CD4-positive, alpha-beta T cell treated with Interleukin-10 for 1 hour (primary cell): ENCODE measurements at regions not wholly inside any gene's neighbourhood (a gene's known extent, or its start where the extent isn't known, plus 50 kb on each side); places are given as distances from the start of the nearest gene placed in this dataset.

Experiments used
- DNase-seq: peaks from one replicate; pipeline ENCODE4 v3.0.0-alpha.2; 2020

DNA sequence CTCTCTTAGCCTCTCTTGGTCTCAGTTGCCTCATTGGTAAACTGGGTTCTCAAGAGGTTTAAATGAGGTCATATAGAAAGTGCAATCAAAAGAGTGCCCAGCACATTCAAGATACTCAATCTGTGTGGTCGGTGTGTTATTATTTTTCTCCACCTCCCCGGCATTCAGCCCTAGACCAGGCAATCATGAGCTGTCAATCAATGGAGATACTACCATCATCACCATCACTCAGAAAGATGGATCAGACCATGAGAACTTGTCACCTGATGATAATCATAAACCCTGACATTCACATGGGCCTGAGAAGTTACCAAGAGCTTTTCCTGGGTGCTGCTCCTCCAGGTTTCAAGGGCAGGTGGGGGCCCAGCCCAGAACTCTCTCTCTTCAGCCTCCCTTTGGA is 166.1 kb downstream of the MN1 start:
- no peak for DNase-seq

- DNase-seq: no peak
Observed at GRCh38 chr22:27635852-27636251, 165.7 kb downstream of the MN1 start.

DNA sequence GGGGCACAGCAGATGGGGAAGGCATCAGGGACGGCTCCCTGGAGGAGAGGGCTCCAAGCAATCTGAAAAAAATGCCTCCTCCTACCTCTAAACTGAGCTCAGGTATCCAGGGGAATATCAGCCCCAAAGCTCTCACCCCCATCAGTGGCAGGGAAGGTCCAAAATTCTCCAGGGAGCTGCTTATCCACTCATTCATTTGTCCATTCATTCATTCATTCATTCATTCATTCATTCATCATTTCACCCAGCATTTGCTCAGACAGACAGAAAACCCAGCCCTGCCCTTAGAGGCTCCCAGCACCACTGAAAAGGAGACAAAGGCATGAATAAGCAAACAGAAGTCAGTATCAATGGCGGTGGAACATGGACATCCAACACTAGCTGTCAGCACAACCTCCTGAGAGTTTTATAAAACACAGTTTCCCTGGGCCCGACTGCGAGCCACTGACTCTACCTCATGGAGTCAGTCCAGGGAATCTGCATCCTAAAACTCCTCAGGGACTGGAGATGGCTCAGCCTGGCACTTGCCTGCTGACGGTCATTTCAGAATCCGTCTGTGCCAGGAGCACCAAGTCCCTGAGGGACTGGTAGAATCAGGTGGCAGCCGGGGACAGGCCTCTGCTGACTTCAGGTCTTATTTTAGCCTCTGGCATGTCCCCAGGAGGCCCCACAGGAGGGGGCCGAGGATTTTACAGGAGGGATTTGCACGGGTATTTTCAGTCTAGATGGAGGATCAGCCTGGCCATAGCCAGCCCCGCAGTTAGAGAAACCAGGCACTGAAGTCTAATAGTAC is 164.6 kb downstream of the MN1 start:
- no peak for DNase-seq

DNA sequence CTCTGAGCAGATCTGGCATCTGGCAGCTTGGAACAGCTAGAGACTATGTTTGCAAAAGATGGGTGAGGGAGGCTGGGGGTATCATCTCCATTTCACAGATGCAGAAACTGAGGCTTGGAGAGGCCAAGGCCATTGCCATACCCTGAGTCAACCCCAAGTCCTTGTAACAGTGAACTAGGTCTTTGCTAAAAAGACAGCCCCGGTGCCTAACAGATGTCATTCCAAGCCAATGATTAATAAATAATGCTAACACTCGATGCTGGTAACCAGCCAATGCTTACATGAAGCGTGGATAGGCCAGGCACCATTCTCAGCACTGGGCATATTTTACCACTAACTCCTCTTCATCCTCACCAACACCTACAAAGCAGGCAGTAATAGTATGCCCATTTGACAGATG is 164.0 kb downstream of the MN1 start:
- DNase-seq: no peak

DNA sequence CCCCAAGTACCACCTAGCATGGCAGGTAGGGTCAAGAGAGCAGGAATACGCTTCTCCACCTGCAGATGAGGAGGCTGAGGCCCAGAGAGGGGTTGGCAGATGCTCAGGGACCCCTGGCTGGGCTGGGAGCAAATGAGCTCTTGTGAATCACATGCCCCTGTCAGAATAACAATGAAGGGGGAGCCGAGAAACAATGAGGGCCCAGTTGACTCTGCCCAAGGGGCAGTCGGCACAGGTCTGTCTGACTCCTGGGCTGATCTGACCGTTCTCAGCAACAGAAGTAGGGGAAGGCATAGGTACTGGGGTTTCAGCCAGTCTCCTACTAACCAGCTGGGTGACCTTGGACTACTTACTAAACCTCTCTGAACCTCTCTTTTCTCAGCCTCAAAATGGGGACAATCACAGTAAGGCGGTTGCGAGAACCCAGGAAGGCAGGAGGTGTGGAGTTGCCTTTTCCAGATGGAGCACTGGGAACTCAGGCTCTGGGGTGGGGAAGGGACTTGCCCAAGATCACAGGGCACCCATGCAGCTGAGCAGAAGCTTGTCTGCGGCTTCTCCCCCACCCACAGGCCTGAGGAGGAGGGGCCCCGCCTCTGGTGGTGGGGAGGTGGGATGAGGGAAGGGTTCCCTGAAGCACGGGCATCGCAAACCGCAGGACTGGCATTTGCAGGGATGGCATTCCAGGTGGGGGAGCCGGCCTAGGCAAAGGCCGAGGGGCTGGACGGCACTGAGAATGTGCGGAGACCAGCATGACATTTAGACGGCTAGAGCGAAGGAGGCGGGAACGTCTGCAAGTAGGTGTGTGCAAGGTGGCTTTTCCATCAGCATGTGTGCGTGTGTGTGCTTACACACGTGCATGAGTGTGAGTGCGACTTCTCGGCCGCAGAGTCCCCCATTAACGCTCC is 163.0 kb downstream of the MN1 start:
- DNase-seq: no peak

DNA sequence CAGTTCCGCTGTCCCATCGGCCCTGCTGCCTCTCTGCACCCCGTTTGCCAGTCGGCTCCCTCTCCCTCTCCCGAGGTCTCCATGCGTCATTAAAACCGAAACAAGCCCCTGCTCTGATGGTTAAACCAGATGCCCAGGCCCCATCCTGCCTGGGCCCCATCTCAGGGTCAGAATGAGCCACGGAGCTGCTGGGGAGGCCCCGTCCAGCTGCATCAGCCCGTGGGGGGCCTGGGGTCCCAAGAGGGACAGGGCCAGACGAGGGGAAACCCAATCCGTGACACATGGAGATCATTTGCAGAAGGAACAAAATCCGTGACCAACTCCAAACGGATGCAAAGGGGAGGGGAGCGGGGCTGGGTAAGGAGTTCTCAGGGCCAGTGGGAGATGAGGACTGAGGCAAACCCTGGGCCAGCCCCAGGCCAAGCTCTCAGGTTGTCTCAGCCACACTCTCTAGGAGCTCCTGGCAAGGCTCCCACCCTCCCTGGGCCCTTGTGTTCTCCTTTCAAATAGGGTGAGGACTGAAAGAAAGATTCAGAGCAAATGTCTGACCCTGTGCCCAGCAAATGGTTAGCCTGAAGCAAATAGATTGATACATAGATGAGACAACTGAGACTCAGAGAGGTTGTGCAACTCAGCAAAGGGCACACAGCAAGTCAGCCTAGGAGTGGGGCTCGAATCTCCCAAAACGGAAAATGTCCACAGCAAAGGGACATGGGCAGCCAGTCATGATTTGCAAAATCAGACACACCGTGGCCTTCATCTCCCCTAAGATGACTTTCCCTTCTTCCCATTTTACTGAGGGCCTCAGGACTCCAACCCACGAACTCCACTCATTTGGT is 162.1 kb downstream of the MN1 start:
- no peak for DNase-seq

DNA sequence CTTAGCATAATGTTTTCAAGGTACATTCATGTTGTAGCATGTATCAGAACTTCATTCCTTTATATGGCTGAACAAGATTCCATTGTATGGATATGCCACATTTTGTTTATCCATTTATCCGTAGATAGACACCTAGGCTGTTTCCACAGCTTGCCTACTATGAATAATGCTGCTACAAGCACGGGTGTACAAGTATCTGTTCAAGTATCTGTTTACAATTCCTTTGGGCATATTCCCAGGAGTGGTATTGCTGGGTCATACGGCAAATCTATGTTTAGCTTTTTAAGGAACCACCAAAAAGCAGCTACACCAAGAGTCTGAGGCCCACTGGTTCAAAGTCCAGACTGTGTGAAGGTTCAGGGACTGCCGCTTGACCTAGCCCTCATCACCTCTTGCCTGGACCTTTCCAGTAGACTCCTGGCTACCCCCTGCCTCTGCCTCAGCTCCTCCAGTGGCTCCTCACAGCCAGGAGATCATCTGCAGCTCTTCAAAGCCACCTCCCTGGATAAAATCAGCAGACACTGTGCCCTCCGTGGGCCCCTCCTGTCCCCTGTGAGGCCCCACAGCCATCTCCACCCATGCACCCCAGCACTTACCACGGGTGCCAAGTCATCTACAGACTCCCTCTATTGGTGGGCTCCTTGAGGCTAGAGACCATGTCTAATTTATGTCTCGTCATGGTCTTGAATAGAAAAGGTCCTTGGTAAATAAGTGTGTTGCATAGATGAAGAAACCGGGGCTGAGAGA is 160.3 kb downstream of the MN1 start:
- no peak for DNase-seq

GRCh38 chr22:27642104-27642800 is 159.3 kb downstream of the MN1 start:
- no peak for DNase-seq

DNA sequence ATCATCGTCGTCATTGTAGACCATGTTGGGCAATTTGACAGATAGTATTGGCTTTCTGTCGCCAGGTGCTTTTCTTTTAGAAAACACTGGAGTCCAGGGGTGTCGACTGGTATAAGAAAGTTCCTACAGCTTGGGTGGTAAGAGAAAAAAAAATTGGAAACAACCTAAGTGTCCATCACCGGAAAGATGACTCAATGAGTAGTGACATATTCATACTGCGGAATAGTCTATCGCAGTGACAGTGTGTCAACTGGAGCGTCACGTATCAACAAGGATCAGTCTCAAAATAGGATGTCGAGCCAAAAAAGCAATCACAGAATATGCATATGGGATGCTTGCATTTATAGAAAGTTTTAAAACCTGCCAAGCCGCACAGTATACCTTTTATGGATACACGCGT is 157.6 kb downstream of the MN1 start:
- no peak for DNase-seq

DNA sequence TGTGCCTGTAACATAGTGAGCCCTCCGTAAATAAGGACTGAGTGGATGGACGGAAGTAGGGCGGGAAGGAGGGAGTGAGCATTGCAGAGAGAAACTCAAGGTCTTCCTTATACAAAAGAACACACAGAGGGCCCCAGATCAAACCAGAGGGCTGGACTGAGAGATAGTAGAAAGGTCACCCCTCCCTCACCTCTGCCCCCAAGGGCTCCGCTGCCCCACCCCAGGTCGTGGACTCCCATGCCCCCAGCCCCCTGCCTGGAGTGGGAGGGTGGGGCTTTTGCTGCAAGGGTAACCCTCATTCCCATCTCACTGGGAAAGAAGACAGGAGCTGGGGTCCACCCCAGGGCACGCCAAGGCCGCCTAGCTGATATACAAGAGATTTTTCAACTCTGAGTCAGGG is 157.0 kb downstream of the MN1 start:
- no peak for DNase-seq

GRCh38 chr22:27647540-27647939 is 154.0 kb downstream of the MN1 start:
- DNase-seq: no peak

DNA sequence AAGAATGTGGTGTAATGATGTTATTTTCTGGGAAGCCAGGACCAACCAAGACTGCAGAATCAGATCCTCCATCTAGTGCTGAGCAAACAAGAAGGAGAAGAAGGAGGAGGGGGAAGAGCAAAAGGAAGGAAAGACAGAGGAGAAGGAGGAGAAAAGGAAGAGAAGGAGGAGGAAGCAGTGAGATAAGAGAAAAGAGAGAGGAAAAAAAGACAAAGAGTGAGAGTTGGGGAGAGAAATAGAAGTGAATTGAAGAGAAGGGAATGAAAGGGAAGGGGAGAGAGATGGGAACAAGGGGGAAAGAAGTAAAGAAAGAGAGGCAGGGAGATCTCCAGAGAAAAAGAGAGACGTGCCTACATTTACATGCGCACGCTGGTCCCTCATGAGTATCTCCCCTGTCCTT is 153.5 kb downstream of the MN1 start:
- no peak for DNase-seq

DNA sequence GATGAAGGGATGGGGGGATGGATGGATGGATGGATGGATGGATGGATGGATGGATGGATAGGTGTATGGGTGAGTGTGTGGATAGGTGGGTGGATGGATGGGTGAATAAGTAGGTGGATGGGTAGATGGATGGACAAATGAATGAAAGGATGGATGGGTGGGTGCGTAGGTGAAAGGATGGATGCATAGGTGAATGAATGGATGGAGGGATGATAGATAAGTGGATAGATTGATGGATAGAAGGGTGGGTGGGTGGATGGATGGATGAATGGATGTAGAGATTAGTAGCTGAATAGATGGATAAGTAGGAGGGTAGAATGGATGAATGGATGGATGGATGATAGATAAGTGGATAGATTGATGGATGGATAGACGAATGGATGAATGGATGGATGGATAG is 152.7 kb downstream of the MN1 start:
- DNase-seq: no peak

DNA sequence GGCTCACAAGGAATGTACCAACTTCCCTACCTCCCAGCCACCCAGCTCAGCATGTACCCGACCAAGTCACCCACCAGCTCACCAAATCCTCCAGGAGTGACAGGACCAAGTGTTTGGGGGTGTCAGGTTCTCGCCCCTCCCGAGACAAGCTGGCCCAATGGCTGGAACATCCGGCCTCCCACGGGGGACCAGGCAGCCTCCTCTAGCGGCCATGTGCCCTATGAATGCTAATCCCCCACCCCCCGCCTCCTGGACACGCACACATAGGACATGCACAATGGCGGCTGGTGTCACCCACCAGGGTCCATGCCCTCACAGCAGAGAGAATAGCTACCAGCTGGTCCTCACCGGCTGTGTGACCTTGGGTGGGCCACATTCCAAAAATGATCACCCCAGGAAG is 151.0 kb downstream of the MN1 start:
- DNase-seq: no peak

DNA sequence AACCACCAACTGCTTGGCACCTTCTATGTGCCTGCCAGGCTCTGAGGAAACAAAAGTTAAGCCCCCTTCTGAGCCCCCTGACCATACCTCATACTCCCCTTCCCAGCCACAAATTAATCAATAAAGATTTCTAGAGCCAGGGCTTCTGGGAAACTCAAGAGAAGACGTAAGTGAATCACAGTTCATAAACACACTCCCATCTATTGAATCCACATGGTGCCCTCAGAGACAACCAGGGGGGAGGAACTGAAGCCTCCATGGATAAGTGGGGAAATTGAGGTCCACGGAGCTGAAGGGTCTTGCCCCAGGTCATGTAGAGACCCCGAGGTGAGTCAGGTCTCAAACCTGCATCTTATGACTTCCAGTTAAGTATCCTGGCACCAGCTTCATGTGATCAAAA is 150.6 kb downstream of the MN1 start:
- no peak for DNase-seq

GRCh38 chr22:27651486-27651885 is 150.1 kb downstream of the MN1 start:
- no peak for DNase-seq

- DNase-seq: no peak
Observed at GRCh38 chr22:27654546-27655445, 146.8 kb downstream of the MN1 start.

- no peak for DNase-seq
Observed at GRCh38 chr22:27655582-27656185, 145.9 kb downstream of the MN1 start.

DNA sequence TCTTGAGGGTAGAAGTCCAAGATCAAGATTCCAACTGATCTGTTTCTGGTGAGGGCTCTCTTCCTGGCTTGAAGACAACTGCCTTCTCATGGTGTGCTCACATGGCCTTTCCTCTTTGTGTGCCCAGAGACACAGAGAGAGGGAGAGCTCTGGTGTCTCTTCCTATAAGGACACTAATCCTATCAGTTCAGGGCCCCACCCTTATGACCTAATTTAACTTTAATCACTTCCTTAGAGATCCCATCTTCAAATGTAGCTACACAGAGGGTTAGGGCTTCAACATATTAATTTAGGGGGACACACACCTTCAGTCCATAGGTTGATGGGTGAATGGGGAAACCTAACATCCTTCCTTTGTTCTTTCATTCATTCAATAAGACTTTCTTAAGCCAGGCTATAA is 144.6 kb downstream of the MN1 start:
- no peak for DNase-seq

DNA sequence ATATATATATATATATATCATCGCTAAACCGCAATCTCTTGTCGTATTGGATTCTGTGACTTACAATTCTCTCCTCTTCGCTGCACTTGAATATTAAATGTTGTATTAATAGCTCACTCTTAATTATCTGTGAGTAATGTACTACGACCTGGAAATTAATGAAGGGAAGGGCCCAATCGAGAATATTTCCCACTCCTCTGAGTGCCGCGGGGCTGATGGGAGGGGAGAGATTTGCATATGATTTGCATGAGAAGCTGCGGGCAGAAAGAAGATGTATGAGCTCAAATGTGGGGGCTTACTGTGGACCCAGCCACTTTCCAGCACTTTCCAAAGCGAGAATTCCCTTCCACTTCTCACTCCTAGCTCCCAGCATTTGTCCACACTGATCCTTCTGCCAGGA is 141.2 kb downstream of the MN1 start:
- no peak for DNase-seq
